GM19463 (cell line): ENCODE measurements at regions not wholly inside any gene's neighbourhood (a gene's known extent, or its start where the extent isn't known, plus 50 kb on each side); places are given as distances from the start of the nearest gene placed in this dataset.
"Not testable (repeated sequence)": the region's sequence is repeated elsewhere in the genome, so short reads cannot be mapped to it uniquely, and the experiment has no call there.

ENCODE experiments used
- ATAC-seq: cut with Tn5 transposase; IDR thresholded peaks from one replicate; pipeline ENCODE4 v1.9.1; 2021; ENCODE audit warnings: mild to moderate bottlenecking, moderate library complexity; ENCODE audit not compliant: unreplicated experiment

GRCh38 chr6:56808871-56809359, 146.0 kb upstream of the BEND6 start:
- peak; percentile 58 for ATAC-seq

GRCh38 chr6:56807989-56808337, 146.9 kb upstream of the BEND6 start:
- ATAC-seq, result no peak

- no peak for ATAC-seq
Measured at GRCh38 chr6:56807326-56807988, 147.4 kb upstream of the BEND6 start.

GRCh38 chr6:56806368-56806767, 148.5 kb upstream of the BEND6 start:
- ATAC-seq, result no peak

- no peak for ATAC-seq
Measured at GRCh38 chr6:56804996-56805395, 149.9 kb upstream of the BEND6 start.

- no peak for ATAC-seq
Measured at GRCh38 chr6:56803594-56803993, 151.3 kb upstream of the BEND6 start.

- no peak for ATAC-seq
Measured at GRCh38 chr6:56802584-56802983, 152.3 kb upstream of the BEND6 start.

GRCh38 chr6:56799989-56800388, 154.9 kb upstream of the BEND6 start:
- no peak for ATAC-seq

- ATAC-seq, result no peak
Measured at GRCh38 chr6:56798163-56798562, 155.5 kb upstream of the DST start.

- peak; percentile 56 for ATAC-seq
Measured at GRCh38 chr6:56796196-56796532, 153.5 kb upstream of the DST start.

- ATAC-seq, result peak; percentile 16
Measured at GRCh38 chr6:56795466-56796195, 152.9 kb upstream of the DST start.

GRCh38 chr6:56794421-56794820, 151.7 kb upstream of the DST start:
- ATAC-seq, result peak; percentile 45

GRCh38 chr6:56793938-56794337, 151.2 kb upstream of the DST start:
- no peak for ATAC-seq

- peak; percentile 40 for ATAC-seq
Measured at GRCh38 chr6:56790414-56790813, 147.7 kb upstream of the DST start.

- ATAC-seq, result no peak
Measured at GRCh38 chr6:56789879-56790278, 147.2 kb upstream of the DST start.

- no peak for ATAC-seq
Measured at GRCh38 chr6:56789342-56789741, 146.7 kb upstream of the DST start.

- ATAC-seq, result no peak
Measured at GRCh38 chr6:56787209-56787608, 144.5 kb upstream of the DST start.

GRCh38 chr6:56786256-56786655, 143.6 kb upstream of the DST start:
- ATAC-seq, result no peak

- not testable (repeated sequence) for ATAC-seq
Measured at GRCh38 chr6:56785536-56785935, 142.8 kb upstream of the DST start.

- ATAC-seq, result not testable (repeated sequence)
Measured at GRCh38 chr6:56780109-56780508, 137.4 kb upstream of the DST start.

- not testable (repeated sequence) for ATAC-seq
Measured at GRCh38 chr6:56778503-56778902, 135.8 kb upstream of the DST start.

GRCh38 chr6:56775498-56776166, 132.9 kb upstream of the DST start:
- no peak for ATAC-seq
